ENCODE measurements at regions not wholly inside any gene's neighbourhood (a gene's known extent, or its start where the extent isn't known, plus 50 kb on each side); places are given as distances from the start of the nearest gene placed in this dataset.

GRCh38 chr4:1564535-1565375, 119.4 kb downstream of the FAM53A start:
- H3K4me3 ChIP-seq (ENCODE audit: low read depth, low read length, poor library complexity, severe bottlenecking), result no peak overlapping the region
- no peaks in the 10 kb centered on the region for H3K9me3 ChIP-seq (ENCODE audit: low read length)
- H3K9me2 ChIP-seq (ENCODE audit: low read depth, low read length), result no peaks in the 10 kb centered on the region
- no peaks in the 10 kb centered on the region for H3K79me2 ChIP-seq (ENCODE audit: insufficient read depth, low read length)
- H3K4me2 ChIP-seq (ENCODE audit: low read length), result no peak overlapping the region
- H3K27me3 ChIP-seq (ENCODE audit: insufficient read depth, low read length), result no peaks in the 10 kb centered on the region
- H3K9ac ChIP-seq (ENCODE audit: low read length), result no peak overlapping the region
- H3K27ac ChIP-seq (ENCODE audit: low read depth, low read length, poor library complexity, severe bottlenecking), result no peak overlapping the region
- no peaks in the 10 kb centered on the region for H3F3A ChIP-seq (ENCODE audit: insufficient read depth, low read length)
- H4K20me1 ChIP-seq (ENCODE audit: insufficient read depth, low read length), result no peaks in the 10 kb centered on the region
- no peak overlapping the region for H2AFZ ChIP-seq (ENCODE audit: low read length)
- no peaks in the 10 kb centered on the region for H3K36me3 ChIP-seq (ENCODE audit: insufficient read depth, low read length)
- TF ChIP-seq EZH2 (IDR thresholded peaks at IDR 0.05; ENCODE audit: borderline replicate concordance, low read length) (no peak), CTCF (IDR thresholded peaks at IDR 0.05; ENCODE audit: low read length) (no peak)
- H3K4me1 ChIP-seq (ENCODE audit: insufficient read depth, low read length, severe bottlenecking), result peaks cover 4% of the 10 kb centered on the region

GRCh38 chr4:1563768-1564485, 120.2 kb downstream of the FAM53A start:
- TF ChIP-seq EZH2 (IDR thresholded peaks at IDR 0.05; ENCODE audit: borderline replicate concordance, low read length) (no peak), CTCF (IDR thresholded peaks at IDR 0.05; ENCODE audit: low read length) (no peak)
- no peaks in the 10 kb centered on the region for H3F3A ChIP-seq (ENCODE audit: insufficient read depth, low read length)
- no peaks in the 10 kb centered on the region for H3K9me3 ChIP-seq (ENCODE audit: low read length)
- no peaks in the 10 kb centered on the region for H3K27me3 ChIP-seq (ENCODE audit: insufficient read depth, low read length)
- no peak overlapping the region for H3K9ac ChIP-seq (ENCODE audit: low read length)
- no peaks in the 10 kb centered on the region for H4K20me1 ChIP-seq (ENCODE audit: insufficient read depth, low read length)
- H3K79me2 ChIP-seq (ENCODE audit: insufficient read depth, low read length), result no peaks in the 10 kb centered on the region
- H3K4me2 ChIP-seq (ENCODE audit: low read length), result no peak overlapping the region
- peaks cover 4% of the 10 kb centered on the region for H3K4me1 ChIP-seq (ENCODE audit: insufficient read depth, low read length, severe bottlenecking)
- no peaks in the 10 kb centered on the region for H3K36me3 ChIP-seq (ENCODE audit: insufficient read depth, low read length)
- no peak overlapping the region for H3K4me3 ChIP-seq (ENCODE audit: low read depth, low read length, poor library complexity, severe bottlenecking)
- no peak overlapping the region for H3K27ac ChIP-seq (ENCODE audit: low read depth, low read length, poor library complexity, severe bottlenecking)
- H2AFZ ChIP-seq (ENCODE audit: low read length), result no peak overlapping the region
- H3K9me2 ChIP-seq (ENCODE audit: low read depth, low read length), result no peaks in the 10 kb centered on the region

GRCh38 chr4:1563241-1563640, 120.9 kb downstream of the FAM53A start:
- Histone ChIP-seq H3K27me3 (ENCODE audit: insufficient read depth, low read length) (no peaks in the 10 kb centered on the region), H3K27ac (ENCODE audit: low read depth, low read length, poor library complexity, severe bottlenecking) (no peak overlapping the region), H2AFZ (ENCODE audit: low read length) (no peak overlapping the region), H3K36me3 (ENCODE audit: insufficient read depth, low read length) (no peaks in the 10 kb centered on the region), H4K20me1 (ENCODE audit: insufficient read depth, low read length) (no peaks in the 10 kb centered on the region), H3K9ac (ENCODE audit: low read length) (no peak overlapping the region), H3K9me2 (ENCODE audit: low read depth, low read length) (no peaks in the 10 kb centered on the region), H3K79me2 (ENCODE audit: insufficient read depth, low read length) (no peaks in the 10 kb centered on the region), H3K9me3 (ENCODE audit: low read length) (no peaks in the 10 kb centered on the region), H3K4me3 (ENCODE audit: low read depth, low read length, poor library complexity, severe bottlenecking) (no peak overlapping the region), H3K4me2 (ENCODE audit: low read length) (no peak overlapping the region), H3F3A (ENCODE audit: insufficient read depth, low read length) (no peaks in the 10 kb centered on the region), H3K4me1 (ENCODE audit: insufficient read depth, low read length, severe bottlenecking) (peaks cover 4% of the 10 kb centered on the region)
- no peak for TF ChIP-seq EZH2 (IDR thresholded peaks at IDR 0.05; ENCODE audit: borderline replicate concordance, low read length)
- no peak for TF ChIP-seq CTCF (IDR thresholded peaks at IDR 0.05; ENCODE audit: low read length)
